ENCODE measurements at regions not wholly inside any gene's neighbourhood (a gene's known extent, or its start where the extent isn't known, plus 50 kb on each side); places are given as distances from the start of the nearest gene placed in this dataset.

DNA sequence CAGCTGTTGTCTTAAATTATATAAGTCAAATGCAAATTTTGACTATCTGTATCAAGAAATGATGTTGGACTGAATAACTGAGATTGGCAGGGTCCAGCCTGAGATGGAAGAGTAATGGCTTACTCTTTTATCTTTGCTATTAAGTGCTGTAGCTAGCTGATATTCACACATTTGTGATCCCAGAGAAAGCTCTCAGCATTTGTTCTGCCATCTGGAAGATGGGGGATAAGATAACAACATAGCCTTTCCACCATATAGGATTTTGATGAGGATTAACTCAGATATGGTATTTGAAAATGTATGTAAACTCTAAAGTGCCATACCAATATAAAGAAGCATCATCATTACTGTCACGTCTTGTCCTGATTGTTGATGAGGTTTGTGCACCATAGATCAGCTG is 1063.2 kb upstream of the TENM4 start:
- TF ChIP-seq YY1 (IDR thresholded peaks at IDR 0.05; ENCODE audit: insufficient read depth, insufficient read length) = no peak
- TF ChIP-seq SUZ12 (IDR thresholded peaks at IDR 0.05; ENCODE audit: extremely low read depth, insufficient read depth, insufficient read length) = no peak
